ENCODE measurements at regions not wholly inside any gene's neighbourhood (a gene's known extent, or its start where the extent isn't known, plus 50 kb on each side); places are given as distances from the start of the nearest gene placed in this dataset.

- H3K4me3 ChIP-seq (ENCODE audit: low read length), result no peak overlapping the region
- no peak for TF ChIP-seq CTCF (conservative IDR thresholded peaks at IDR 0.05; ENCODE audit: low read length)
- DNase-seq (ENCODE audit: low read depth), result no peak
Measured at GRCh38 chr4:81963763-81964020, 410.1 kb downstream of the HNRNPD start.

- no peak for DNase-seq (ENCODE audit: low read depth)
- no peak overlapping the region for H3K4me3 ChIP-seq (ENCODE audit: low read length)
- no peak for TF ChIP-seq CTCF (conservative IDR thresholded peaks at IDR 0.05; ENCODE audit: low read length)
Measured at GRCh38 chr4:81963015-81963762, 410.6 kb downstream of the HNRNPD start.

- no peak overlapping the region for H3K4me3 ChIP-seq (ENCODE audit: low read length)
- TF ChIP-seq CTCF (conservative IDR thresholded peaks at IDR 0.05; ENCODE audit: low read length), result no peak
- no peak for DNase-seq (ENCODE audit: low read depth)
Measured at GRCh38 chr4:81960961-81961360, 412.8 kb downstream of the HNRNPD start.

GRCh38 chr4:81954271-81954670 lies 419.5 kb downstream of the HNRNPD start:
- no peak for DNase-seq (ENCODE audit: low read depth)
- TF ChIP-seq CTCF (conservative IDR thresholded peaks at IDR 0.05; ENCODE audit: low read length), result no peak
- no peak overlapping the region for H3K4me3 ChIP-seq (ENCODE audit: low read length)

- H3K4me3 ChIP-seq (ENCODE audit: low read length), result no peak overlapping the region
- no peak for TF ChIP-seq CTCF (conservative IDR thresholded peaks at IDR 0.05; ENCODE audit: low read length)
- DNase-seq (ENCODE audit: low read depth), result no peak
Measured at GRCh38 chr4:81951891-81952455, 421.8 kb downstream of the HNRNPD start.

- no peak overlapping the region for H3K4me3 ChIP-seq (ENCODE audit: low read length)
- no peak for TF ChIP-seq CTCF (conservative IDR thresholded peaks at IDR 0.05; ENCODE audit: low read length)
- no peak for DNase-seq (ENCODE audit: low read depth)
Measured at GRCh38 chr4:81946996-81947395, 426.8 kb downstream of the HNRNPD start.

GRCh38 chr4:81930506-81931238 lies 443.1 kb downstream of the HNRNPD start:
- no peak overlapping the region for H3K4me3 ChIP-seq (ENCODE audit: low read length)
- DNase-seq (ENCODE audit: low read depth), result no peak
- no peak for TF ChIP-seq CTCF (conservative IDR thresholded peaks at IDR 0.05; ENCODE audit: low read length)

Data from AG10803 (cell line).